CD4-positive, alpha-beta T cell treated with Interleukin-17A for 1 hour (primary cell): ENCODE measurements at regions not wholly inside any gene's neighbourhood (a gene's known extent, or its start where the extent isn't known, plus 50 kb on each side); places are given as distances from the start of the nearest gene placed in this dataset.

Source experiments
- DNase-seq: peaks from one replicate; pipeline ENCODE4 v3.0.0-alpha.2; 2020

DNA sequence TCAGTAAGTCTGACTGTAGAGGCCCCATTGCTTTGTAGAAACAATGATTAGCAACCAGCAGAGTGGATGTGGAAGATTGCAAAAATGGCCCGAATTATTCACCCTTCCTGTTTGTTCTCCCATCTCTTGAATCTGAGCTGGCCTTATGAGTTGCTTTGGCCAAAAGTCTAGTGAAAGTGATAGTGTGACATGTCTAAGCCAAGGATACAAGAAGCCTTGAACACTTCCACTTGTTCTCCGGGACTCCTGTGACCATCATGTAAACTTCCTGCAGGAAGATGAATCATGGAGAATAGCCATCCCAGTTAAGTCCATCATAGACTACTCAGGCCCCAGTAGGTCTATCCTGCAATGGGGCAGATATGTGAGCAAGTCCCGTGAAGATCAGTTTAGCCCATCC, 252.0 kb upstream of the JAG1 start:
- DNase-seq: no peak

- no peak for DNase-seq
These were observed 253.3 kb upstream of the JAG1 start for GRCh38 chr20:10927011-10927583.

- no peak for DNase-seq
These were observed 254.4 kb upstream of the JAG1 start for GRCh38 chr20:10927936-10928840.

DNA sequence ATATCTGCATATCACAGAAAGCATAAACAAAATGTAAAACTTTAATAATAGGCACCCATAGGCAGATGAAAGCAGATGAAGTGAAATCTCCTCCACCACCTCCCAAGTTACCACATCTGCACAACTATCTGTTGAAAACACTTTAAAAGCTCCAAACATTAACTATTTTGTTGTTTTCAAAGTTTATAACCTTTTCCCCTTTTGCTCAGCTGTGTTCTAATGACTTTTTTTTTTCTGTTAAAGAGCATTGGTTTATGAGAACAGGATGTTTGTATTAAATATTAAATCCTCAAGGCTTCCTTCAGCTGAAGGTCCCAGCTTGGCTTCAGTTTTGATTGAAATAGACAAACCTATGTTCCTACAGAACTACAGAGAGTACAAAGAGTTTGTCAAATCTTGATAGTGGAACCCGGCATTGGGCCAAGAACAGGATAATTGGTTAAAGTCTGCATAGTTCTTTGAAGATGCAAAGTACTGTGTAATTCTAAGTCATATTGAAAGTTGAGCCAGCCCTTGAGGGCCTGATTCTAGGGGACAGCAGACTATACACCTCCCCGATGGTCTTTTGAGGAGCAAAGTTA, 255.1 kb upstream of the JAG1 start:
- no peak for DNase-seq

DNA sequence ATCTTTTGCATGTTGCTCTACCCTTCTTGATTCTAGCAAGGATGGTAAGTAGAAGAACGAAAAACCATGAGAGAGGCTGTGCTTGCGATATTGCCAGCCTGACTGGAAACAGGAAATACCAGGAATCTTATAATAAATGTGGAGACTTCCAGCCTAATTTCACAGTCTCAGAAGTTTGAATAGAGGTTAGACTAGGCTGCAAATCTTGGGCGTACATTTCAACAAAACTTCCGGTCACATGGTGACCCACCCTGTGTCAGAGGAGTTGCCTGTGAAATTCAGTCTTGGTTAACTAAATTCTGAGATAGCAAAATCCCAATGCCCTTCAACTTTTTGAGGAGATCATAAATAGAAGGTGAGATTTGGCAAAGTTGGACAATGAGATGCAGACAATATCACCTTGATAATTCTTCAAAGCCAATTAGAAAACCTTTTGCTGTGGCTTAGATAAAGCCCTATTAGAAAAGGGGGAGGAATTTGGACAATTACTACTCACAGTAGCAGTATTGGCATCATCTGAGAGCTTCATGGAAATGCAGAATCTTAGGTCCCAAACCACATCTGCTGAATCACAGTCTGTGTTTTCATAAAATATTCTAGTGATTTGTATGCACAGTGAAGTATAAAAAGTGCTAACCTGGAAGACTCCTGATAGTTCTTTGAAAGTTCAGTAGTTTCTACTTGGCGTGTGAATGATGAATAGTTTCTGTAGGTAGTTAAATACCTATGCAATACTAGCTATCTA, 262.0 kb upstream of the JAG1 start:
- DNase-seq: no peak

- DNase-seq: no peak
These were observed 263.0 kb upstream of the JAG1 start for GRCh38 chr20:10936786-10937185.

DNA sequence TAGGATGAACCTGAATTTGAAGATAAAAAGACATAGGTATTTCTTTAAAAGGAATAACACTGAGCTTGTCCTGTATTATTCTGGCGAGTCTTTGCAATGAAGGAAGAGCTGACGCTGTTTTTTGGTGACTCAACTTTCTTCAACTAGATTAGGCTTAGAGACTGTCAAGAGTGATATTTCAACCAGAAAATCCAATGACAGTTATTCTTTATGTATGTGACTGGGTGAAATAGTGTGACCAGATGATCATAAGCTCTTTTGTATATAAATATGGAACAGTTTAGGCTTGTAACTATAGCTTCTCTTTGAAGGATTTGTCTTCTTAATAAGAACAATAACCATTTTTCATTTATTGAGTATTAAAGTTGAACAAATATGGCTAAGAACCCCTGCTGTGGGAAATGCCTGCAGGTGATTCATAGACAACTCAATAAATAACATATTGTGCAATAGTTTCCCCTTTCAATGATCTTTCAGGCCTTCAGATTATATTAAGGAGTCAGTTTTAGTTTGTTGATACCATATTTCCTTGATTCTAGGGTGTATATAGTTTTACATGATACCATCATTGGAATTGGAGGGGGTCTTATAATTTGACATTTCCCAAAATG, 265.6 kb upstream of the JAG1 start:
- DNase-seq: no peak

DNA sequence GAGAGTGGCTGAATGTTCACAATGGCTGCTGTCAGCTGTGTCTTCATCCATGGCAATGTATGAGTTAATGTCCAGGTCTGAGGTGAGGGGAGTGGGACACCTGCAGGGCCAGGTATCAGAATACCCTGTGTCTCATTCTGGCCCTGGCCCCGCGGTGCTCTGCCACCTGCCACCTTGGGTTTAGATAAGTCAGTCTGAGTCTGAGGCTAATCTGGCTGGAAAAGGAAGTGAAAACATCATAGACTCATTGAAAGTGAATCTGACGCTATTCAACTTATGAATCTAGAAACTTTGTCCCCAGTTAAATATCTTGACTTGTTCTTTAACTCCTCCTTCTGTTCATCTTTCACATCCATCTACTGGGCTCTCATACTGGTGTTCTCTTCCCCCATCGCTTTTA, 267.1 kb upstream of the JAG1 start:
- no peak for DNase-seq

DNA sequence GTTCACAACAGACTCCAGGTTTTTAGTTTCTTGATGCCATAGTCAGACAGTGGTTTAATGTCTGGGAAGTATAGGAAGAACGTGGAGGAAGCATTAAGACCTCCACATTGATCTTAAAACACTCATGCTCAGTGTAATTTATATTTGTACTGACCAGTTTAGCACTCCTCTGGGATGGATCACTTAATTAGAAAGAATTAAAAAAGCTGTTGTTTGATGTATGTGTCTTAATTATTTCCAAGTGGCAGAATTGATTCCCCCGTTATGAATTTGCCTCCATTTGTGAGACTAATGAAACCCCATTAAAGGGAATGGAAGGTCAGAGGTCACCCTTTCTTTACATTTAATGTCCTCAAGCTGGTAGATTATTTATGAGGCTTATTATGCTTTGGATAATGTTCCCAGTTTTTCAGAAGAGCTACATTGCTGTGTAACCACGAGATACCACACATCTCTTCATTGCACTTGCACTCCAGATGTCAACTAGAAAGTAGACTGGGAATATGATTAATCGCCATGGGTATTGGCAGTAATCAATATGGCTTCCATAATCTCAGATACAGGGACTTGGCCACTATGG, 270.0 kb upstream of the JAG1 start:
- no peak for DNase-seq

GRCh38 chr20:10946124-10946880, 272.5 kb upstream of the JAG1 start:
- no peak for DNase-seq

GRCh38 chr20:10947726-10948125, 273.9 kb upstream of the JAG1 start:
- no peak for DNase-seq

DNA sequence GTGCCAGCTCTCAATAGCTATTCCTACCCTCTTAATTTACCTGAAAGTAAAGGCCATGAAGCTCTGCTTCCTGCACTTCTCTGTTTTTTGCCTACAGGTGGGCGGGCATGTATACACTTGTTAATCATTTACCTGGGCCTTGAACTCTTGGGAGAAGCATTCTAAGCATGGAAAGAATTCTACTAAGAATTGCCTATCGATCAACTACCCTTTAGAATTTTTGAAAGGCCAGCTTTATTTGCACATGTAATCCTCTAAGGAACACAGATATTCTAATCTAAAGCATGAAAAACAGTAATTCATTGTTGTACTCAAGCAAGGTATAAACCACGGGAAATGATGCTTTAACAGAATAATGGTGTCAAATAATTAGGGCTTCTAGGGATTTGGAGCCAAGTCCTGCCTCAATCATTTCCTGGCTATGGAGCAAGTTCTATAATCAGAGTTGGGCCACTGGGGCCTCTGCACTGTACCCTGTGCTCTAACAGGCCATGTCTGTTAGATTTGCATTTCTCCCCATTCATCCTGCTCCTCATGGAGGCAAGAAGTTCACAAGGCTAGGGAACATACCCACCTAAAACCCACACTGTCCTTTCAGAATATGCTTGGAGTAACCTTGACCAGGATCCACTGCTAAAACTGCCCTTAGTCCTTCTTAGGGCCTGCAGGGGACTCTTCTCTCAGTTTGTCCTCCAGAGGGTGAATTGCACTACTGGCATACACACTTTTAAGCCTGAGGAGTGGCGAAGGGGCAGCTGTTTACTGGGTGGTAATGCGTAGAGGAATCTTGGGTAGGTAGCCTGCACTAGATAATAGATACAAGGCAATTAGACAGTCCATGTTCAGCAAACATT, 276.4 kb upstream of the JAG1 start:
- DNase-seq: no peak

- DNase-seq: no peak
These were observed 277.4 kb upstream of the JAG1 start for GRCh38 chr20:10951216-10951615.

- no peak for DNase-seq
These were observed 278.1 kb upstream of the JAG1 start for GRCh38 chr20:10951904-10952303.

DNA sequence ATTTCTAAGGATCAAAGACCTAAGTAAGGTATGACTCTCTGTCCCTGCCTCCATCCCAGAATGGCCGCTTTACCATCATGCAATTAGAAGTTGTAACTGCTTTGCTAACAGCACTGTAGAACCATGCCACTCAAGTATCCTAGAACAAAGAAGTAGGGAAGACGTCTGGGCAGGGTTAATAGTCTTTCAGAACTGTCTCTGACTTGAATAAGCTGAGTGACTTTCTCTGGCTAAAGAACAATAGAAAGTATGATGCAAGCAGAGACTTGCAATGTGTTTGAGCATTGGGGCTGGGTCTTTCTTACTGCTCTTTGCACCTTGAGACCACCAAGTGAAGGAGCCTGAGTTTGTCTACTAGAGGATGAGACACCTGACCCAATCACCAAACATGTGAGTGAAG, 279.6 kb upstream of the JAG1 start:
- DNase-seq: no peak

- no peak for DNase-seq
These were observed 280.5 kb upstream of the JAG1 start for GRCh38 chr20:10954137-10954840.

- DNase-seq: no peak
These were observed 281.2 kb upstream of the JAG1 start for GRCh38 chr20:10954908-10955580.

DNA sequence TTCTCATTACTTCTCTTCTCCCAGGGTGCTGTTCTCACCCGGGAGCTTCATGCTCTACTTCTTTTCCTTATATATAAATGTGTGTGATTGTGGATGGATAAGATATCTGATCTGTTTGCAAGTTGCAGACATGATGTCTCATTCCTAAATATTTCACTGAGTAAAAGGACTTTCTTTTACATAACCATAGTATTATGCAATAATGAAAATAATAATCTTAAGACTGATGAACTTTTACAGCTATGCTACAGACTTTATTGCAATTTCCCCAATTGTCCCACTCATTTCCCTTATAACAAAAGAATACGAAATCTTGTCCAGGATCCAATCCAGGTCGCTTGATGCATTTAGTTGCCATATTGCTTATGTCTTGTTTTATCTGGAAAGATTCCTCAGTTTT, 284.5 kb upstream of the JAG1 start:
- no peak for DNase-seq

- no peak for DNase-seq
These were observed 286.6 kb upstream of the JAG1 start for GRCh38 chr20:10960416-10960815.
